ENCODE measurements at regions not wholly inside any gene's neighbourhood (a gene's known extent, or its start where the extent isn't known, plus 50 kb on each side); places are given as distances from the start of the nearest gene placed in this dataset.
"Not testable (repeated sequence)": the region's sequence is repeated elsewhere in the genome, so short reads cannot be mapped to it uniquely, and the experiment has no call there.

- DNase-seq (ENCODE audit: low spot score): no peak
These were observed 924.3 kb upstream of the CDH10 start for GRCh38 chr5:25568989-25569625.

GRCh38 chr5:25568294-25568693, 923.5 kb upstream of the CDH10 start:
- DNase-seq (ENCODE audit: low spot score): no peak

GRCh38 chr5:25567881-25568280, 923.1 kb upstream of the CDH10 start:
- no peak for DNase-seq (ENCODE audit: low spot score)

- DNase-seq (ENCODE audit: low spot score): no peak
These were observed 917.9 kb upstream of the CDH10 start for GRCh38 chr5:25562656-25563055.

- DNase-seq (ENCODE audit: low spot score): no peak
These were observed 909.3 kb upstream of the CDH10 start for GRCh38 chr5:25554077-25554476.

GRCh38 chr5:25552871-25553481, 908.2 kb upstream of the CDH10 start:
- no peak for DNase-seq (ENCODE audit: low spot score)

- DNase-seq (ENCODE audit: low spot score): no peak
These were observed 906.0 kb upstream of the CDH10 start for GRCh38 chr5:25550793-25551192.

- peak; percentile 50 for DNase-seq (ENCODE audit: low spot score)
These were observed 900.0 kb upstream of the CDH10 start for GRCh38 chr5:25544652-25545249.

GRCh38 chr5:25540628-25541027, 895.9 kb upstream of the CDH10 start:
- no peak for DNase-seq (ENCODE audit: low spot score)

GRCh38 chr5:25539536-25539935, 894.8 kb upstream of the CDH10 start:
- no peak for DNase-seq (ENCODE audit: low spot score)

GRCh38 chr5:25536461-25536860, 891.7 kb upstream of the CDH10 start:
- not testable (repeated sequence) for DNase-seq (ENCODE audit: low spot score)

GRCh38 chr5:25516141-25516540, 871.4 kb upstream of the CDH10 start:
- no peak for DNase-seq (ENCODE audit: low spot score)

- no peak for DNase-seq (ENCODE audit: low spot score)
These were observed 870.7 kb upstream of the CDH10 start for GRCh38 chr5:25515525-25515924.

GRCh38 chr5:25510692-25511091, 865.9 kb upstream of the CDH10 start:
- not testable (repeated sequence) for DNase-seq (ENCODE audit: low spot score)

- DNase-seq (ENCODE audit: low spot score): not testable (repeated sequence)
These were observed 863.2 kb upstream of the CDH10 start for GRCh38 chr5:25508011-25508410.

GRCh38 chr5:25500635-25501034, 855.9 kb upstream of the CDH10 start:
- no peak for DNase-seq (ENCODE audit: low spot score)

GRCh38 chr5:25489834-25490538, 845.2 kb upstream of the CDH10 start:
- no peak for DNase-seq (ENCODE audit: low spot score)

GRCh38 chr5:25488119-25488518, 843.3 kb upstream of the CDH10 start:
- no peak for DNase-seq (ENCODE audit: low spot score)

- no peak for DNase-seq (ENCODE audit: low spot score)
These were observed 839.6 kb upstream of the CDH10 start for GRCh38 chr5:25484391-25484790.

- no peak for DNase-seq (ENCODE audit: low spot score)
These were observed 836.7 kb upstream of the CDH10 start for GRCh38 chr5:25481463-25481862.

- no peak for DNase-seq (ENCODE audit: low spot score)
These were observed 814.3 kb upstream of the CDH10 start for GRCh38 chr5:25459082-25459481.

- DNase-seq (ENCODE audit: low spot score): no peak
These were observed 813.9 kb upstream of the CDH10 start for GRCh38 chr5:25458628-25459027.

GRCh38 chr5:25453500-25453899, 808.7 kb upstream of the CDH10 start:
- no peak for DNase-seq (ENCODE audit: low spot score)

Measured in LoVo (cell line).